ENCODE measurements at regions not wholly inside any gene's neighbourhood (a gene's known extent, or its start where the extent isn't known, plus 50 kb on each side); places are given as distances from the start of the nearest gene placed in this dataset.

DNA sequence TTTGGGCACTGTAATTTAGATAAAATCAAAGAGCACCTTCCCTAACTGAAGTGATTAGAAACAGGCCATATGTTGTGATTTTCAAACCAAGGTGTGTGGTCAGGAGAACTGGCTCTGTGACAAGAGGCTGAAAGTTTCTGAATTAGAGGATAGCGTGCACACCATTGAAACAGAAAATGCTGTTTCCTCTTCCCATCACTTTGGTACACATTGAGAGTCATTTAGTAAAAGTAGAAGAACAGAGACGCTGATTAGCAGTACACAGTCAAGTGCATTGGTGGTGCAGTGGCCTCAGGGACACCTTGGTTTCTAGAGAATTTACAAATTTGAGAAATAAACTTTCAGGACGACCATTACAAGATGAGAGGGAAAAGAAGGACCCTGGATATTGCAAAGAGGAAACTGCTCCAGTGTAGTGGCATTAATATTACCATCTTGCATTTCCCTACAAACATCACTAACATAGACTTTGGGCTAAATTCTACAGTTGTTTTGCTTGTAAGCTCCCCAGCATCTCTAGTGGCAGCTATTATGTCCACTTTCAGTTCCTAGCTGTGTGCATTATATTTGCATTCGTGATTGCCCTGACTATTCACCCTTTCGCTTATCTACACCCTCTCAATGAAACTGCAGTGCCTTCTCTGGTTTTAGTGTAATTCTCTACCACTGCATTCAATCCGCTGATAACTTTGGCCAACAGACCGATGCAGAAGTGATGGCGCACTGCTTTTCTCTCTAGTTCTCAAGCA lies 728.1 kb upstream of the GRM7 start:
- Histone ChIP-seq H3K36me3 (ENCODE audit: control insufficient read depth, insufficient read depth, low read length) (no peaks in the 10 kb centered on the region), H3K4me3 (ENCODE audit: low read length) (no peak overlapping the region), H3K27ac (ENCODE audit: low read length) (no peak overlapping the region), H3K27me3 (ENCODE audit: control insufficient read depth, insufficient read depth, low read length) (no peaks in the 10 kb centered on the region), H3K4me1 (ENCODE audit: control insufficient read depth, insufficient read depth, low read length) (no peaks in the 10 kb centered on the region), H3K9me3 (ENCODE audit: control insufficient read depth, insufficient read depth, low read length) (peaks cover 3% of the 10 kb centered on the region)
- no peaks in the 10 kb centered on the region for H3K27me3 Mint-ChIP-seq (ENCODE audit: low read depth in 2 of 2)
- WGBS (ENCODE audit: insufficient coverage) = 88% methylated on average over 8 of the region's 8 CpGs
- H3K9me3 Mint-ChIP-seq = peaks cover 8 to 12% of the 10 kb centered on the region in 2 donors
- no peaks in the 10 kb centered on the region for H3K4me1 Mint-ChIP-seq
- H3K27ac Mint-ChIP-seq = no peak overlapping the region
- no peak overlapping the region for H3K4me3 Mint-ChIP-seq
- ATAC-seq (no peak), DNase-seq (no peak)
- intact Hi-C loops (cut with micrococcal nuclease) = no loop called here
- TF ChIP-seq, protein P1, sequence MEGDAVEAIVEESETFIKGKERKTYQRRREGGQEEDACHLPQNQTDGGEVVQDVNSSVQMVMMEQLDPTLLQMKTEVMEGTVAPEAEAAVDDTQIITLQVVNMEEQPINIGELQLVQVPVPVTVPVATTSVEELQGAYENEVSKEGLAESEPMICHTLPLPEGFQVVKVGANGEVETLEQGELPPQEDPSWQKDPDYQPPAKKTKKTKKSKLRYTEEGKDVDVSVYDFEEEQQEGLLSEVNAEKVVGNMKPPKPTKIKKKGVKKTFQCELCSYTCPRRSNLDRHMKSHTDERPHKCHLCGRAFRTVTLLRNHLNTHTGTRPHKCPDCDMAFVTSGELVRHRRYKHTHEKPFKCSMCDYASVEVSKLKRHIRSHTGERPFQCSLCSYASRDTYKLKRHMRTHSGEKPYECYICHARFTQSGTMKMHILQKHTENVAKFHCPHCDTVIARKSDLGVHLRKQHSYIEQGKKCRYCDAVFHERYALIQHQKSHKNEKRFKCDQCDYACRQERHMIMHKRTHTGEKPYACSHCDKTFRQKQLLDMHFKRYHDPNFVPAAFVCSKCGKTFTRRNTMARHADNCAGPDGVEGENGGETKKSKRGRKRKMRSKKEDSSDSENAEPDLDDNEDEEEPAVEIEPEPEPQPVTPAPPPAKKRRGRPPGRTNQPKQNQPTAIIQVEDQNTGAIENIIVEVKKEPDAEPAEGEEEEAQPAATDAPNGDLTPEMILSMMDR (IDR thresholded peaks at IDR 0.05) = no peak
- H3K36me3 Mint-ChIP-seq = peaks cover 8% of the 10 kb centered on the region

DNA sequence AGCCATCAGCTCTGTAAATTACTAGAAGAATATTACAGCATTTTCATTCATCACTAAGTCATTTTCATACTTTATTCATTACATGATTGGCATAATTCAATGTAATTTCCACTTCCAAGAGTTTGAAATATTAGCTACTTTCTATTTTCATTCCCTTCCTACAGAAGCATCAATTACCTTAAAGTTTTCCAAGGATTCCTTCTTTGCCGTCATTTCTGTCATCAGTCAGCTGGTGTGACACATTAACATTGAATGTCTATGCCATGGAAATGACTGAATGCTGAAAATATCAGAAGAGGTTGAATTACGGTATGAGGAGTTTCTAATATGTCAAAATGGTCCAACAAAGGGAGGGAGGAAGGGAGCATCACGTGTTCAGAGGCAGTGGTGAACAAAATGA lies 718.2 kb upstream of the GRM7 start:
- H3K4me3 Mint-ChIP-seq = no peak overlapping the region
- no peaks in the 10 kb centered on the region for H3K4me1 ChIP-seq (ENCODE audit: control insufficient read depth, insufficient read depth, low read length)
- no peaks in the 10 kb centered on the region for H3K27me3 Mint-ChIP-seq (ENCODE audit: low read depth in 2 of 2)
- TF ChIP-seq, protein P1 (IDR thresholded peaks at IDR 0.05) = no peak
- peaks cover 5 to 18% of the 10 kb centered on the region in 2 donors for H3K9me3 Mint-ChIP-seq
- no peaks in the 10 kb centered on the region for H3K9me3 ChIP-seq (ENCODE audit: control insufficient read depth, insufficient read depth, low read length)
- DNase-seq = no peak
- intact Hi-C loops (cut with micrococcal nuclease) = no loop called here
- no peak overlapping the region for H3K4me3 ChIP-seq (ENCODE audit: low read length)
- ATAC-seq = no peak
- H3K27ac Mint-ChIP-seq = no peak overlapping the region
- H3K27ac ChIP-seq (ENCODE audit: low read length) = no peak overlapping the region
- no peaks in the 10 kb centered on the region for H3K4me1 Mint-ChIP-seq
- H3K36me3 ChIP-seq (ENCODE audit: control insufficient read depth, insufficient read depth, low read length) = no peaks in the 10 kb centered on the region
- H3K36me3 Mint-ChIP-seq = peaks cover 6% of the 10 kb centered on the region
- H3K27me3 ChIP-seq (ENCODE audit: control insufficient read depth, insufficient read depth, low read length) = no peaks in the 10 kb centered on the region
- WGBS (ENCODE audit: insufficient coverage) = 73% methylated on average over 2 of the region's 3 CpGs

DNA sequence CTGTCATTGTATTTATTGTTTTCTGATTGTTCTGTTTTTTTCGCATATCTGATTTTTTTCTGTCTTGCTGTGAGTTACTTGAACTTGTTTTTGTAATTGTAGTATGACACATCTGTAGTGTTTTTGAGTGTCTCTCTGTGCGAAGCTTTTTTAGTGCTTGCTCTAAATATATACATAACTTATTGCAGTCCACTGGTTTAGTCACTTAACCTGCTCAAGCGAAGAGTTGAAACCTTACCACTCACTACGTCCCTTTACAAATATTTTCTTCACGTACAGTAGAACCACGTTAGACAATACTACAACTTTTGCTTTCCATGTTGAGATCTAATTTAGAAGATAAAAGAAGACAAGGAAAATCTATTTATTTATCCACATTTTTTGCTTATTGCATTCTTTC lies 713.0 kb upstream of the GRM7 start:
- Histone ChIP-seq H3K27ac (ENCODE audit: low read length) (no peak overlapping the region), H3K36me3 (ENCODE audit: control insufficient read depth, insufficient read depth, low read length) (no peaks in the 10 kb centered on the region), H3K27me3 (ENCODE audit: control insufficient read depth, insufficient read depth, low read length) (no peaks in the 10 kb centered on the region), H3K4me1 (ENCODE audit: control insufficient read depth, insufficient read depth, low read length) (no peaks in the 10 kb centered on the region), H3K4me3 (ENCODE audit: low read length) (no peak overlapping the region), H3K9me3 (ENCODE audit: control insufficient read depth, insufficient read depth, low read length) (no peaks in the 10 kb centered on the region)
- Mint-ChIP-seq H3K9me3 (peaks cover 13 to 20% of the 10 kb centered on the region in 2 donors), H3K4me1 (no peaks in the 10 kb centered on the region), H3K27ac (no peak overlapping the region), H3K36me3 (peaks cover 8% of the 10 kb centered on the region), H3K4me3 (no peak overlapping the region), H3K27me3 (ENCODE audit: low read depth in 2 of 2) (no peaks in the 10 kb centered on the region)
- TF ChIP-seq, protein P1 (IDR thresholded peaks at IDR 0.05) = no peak
- 81% methylated on average over 3 of the region's 6 CpGs for WGBS (ENCODE audit: insufficient coverage)
- DNase-seq (no peak), ATAC-seq (no peak)
- intact Hi-C loops (cut with micrococcal nuclease) = no loop called here

All from natural killer cell (primary cell).